GM12878 (cell line): ENCODE measurements at regions not wholly inside any gene's neighbourhood (a gene's known extent, or its start where the extent isn't known, plus 50 kb on each side); places are given as distances from the start of the nearest gene placed in this dataset.

Experiments
- ATAC-seq: fragments of 200-7000 bp; cut with Tn5 transposase; 3 replicates; pipeline ENCODE4 v1.9.1; 2020; ENCODE audit warnings: mild to moderate bottlenecking, moderate library complexity
- BruUV-seq: library from RNA; stranded (reverse); fragments of 400-500 nt; replicated peaks from 2 replicates; lab custom pipeline; 2021; lab: Mats Ljungman, UMichigan
- CTCF ChIA-PET: fragments of 300-600 bp; sonication (Branson Sonifier 250); formaldehyde crosslinking; extraction: SDS; loops from one replicate; lab custom pipeline; 2021; ENCODE audit warnings: inconsistent platforms; lab: Yijun Ruan, JAX
- POLR2A ChIA-PET: fragments of 350-600 bp; formaldehyde crosslinking; extraction: SDS; loops from one replicate; lab custom pipeline; 2021; ENCODE audit warnings: inconsistent platforms; lab: Charles Lee
- RAD21 ChIA-PET: fragments of 300-600 bp; sonication (Branson Sonifier 250); formaldehyde crosslinking; loops from one replicate; lab custom pipeline; 2023; ENCODE audit warnings: antibody characterized with exemption; ENCODE audit not compliant: unreplicated experiment; lab: Charles Lee
- SMC1A ChIA-PET: fragments of 300-600 bp; sonication (Branson Sonifier 250); formaldehyde crosslinking; loops from one replicate; lab custom pipeline; 2023; ENCODE audit not compliant: unreplicated experiment, uncharacterized antibody; lab: Charles Lee
- DNase-seq: peaks from one replicate; pipeline ENCODE4 v3.0.0-alpha.2; 2011; ENCODE audit warnings: low read depth, low spot score
- FAIRE-seq: peaks from 3 replicates; lab custom pipeline; 2011; peaks lifted over from hg19 to GRCh38; lab: Jason Lieb, UNC
- H2AFZ ChIP-seq: 2 replicates; pipeline ENCODE4 v1.6.0; 2011; ENCODE audit warnings: low read depth, low read length, control low read depth; ENCODE audit not compliant: control insufficient read depth
- H3K27ac ChIP-seq: 2 replicates; pipeline ENCODE4 v1.5.1; 2011; ENCODE audit warnings: control low read depth; ENCODE audit not compliant: control insufficient read depth, insufficient read depth
- H3K27me3 ChIP-seq, 2 experiments: replicated peaks in 1 of 2; 2 replicates each; pipeline versions ENCODE4 v1.6.0 to v1.6.1; 2011; ENCODE audit warnings: low read length in 1 of 2; ENCODE audit not compliant: control insufficient read depth in 2 of 2, insufficient read depth in 2 of 2
- H3K36me3 ChIP-seq, 2 experiments: 2 replicates each; pipeline ENCODE4 v1.5.1; 2011; ENCODE audit warnings: low read length in 1 of 2; ENCODE audit not compliant: control insufficient read depth in 2 of 2, insufficient read depth in 2 of 2
- H3K4me1 ChIP-seq: 2 replicates; pipeline ENCODE4 v1.6.1; 2011; ENCODE audit warnings: mild to moderate bottlenecking, low read length, moderate library complexity, mixed read lengths; ENCODE audit not compliant: control insufficient read depth, insufficient read depth
- H3K4me2 ChIP-seq: 2 replicates; pipeline ENCODE4 v1.6.0; 2011; ENCODE audit warnings: control low read depth; ENCODE audit not compliant: control insufficient read depth, insufficient read depth
- H3K4me3 ChIP-seq: fragments of 200-600 bp; sonication (generic); 2 replicates; pipeline ENCODE4 v1.5.1; 2016
- H3K79me2 ChIP-seq: 2 replicates; pipeline ENCODE4 v1.6.0; 2011; ENCODE audit warnings: low read length; ENCODE audit not compliant: control insufficient read depth, insufficient read depth
- H3K9ac ChIP-seq: 2 replicates; pipeline ENCODE4 v1.8.0; 2011; ENCODE audit warnings: low read length, control low read depth, mixed read lengths; ENCODE audit not compliant: control insufficient read depth, insufficient read depth
- H3K9me3 ChIP-seq: replicated peaks from 3 replicates; pipeline ENCODE4 v1.5.1; 2011; ENCODE audit warnings: mild to moderate bottlenecking, low read length; ENCODE audit not compliant: control insufficient read depth, insufficient read depth
- H4K20me1 ChIP-seq: 2 replicates; pipeline ENCODE4 v1.6.0; 2011; ENCODE audit not compliant: control insufficient read depth, insufficient read depth
- BRCA1 ChIP-seq: IDR thresholded peaks from 2 replicates; pipeline ENCODE4 v1.6.1; 2011; ENCODE audit warnings: low read depth, low read length, improper control_type of control experiment
- ESRRA ChIP-seq: IDR thresholded peaks from 2 replicates; pipeline ENCODE4 v1.6.1; 2012; ENCODE audit warnings: mild to moderate bottlenecking, low read length, improper control_type of control experiment
- GATAD2B ChIP-seq: fragments of 450-650 bp; conservative IDR thresholded peaks from 2 replicates; pipeline ENCODE4 v1.6.1; 2017; ENCODE audit warnings: low read depth, mild to moderate bottlenecking, moderate library complexity
- HDAC2 ChIP-seq: fragments of 200-600 bp; sonication (generic); IDR thresholded peaks from 2 replicates; pipeline ENCODE4 v1.6.1; 2017
- JUNB ChIP-seq: IDR thresholded peaks from 2 replicates; pipeline ENCODE4 v1.6.1; 2016; ENCODE audit warnings: antibody characterized with exemption, mild to moderate bottlenecking
- KLF5 ChIP-seq: fragments of 450-650 bp; IDR thresholded peaks from 2 replicates; pipeline ENCODE4 v1.6.1; 2014; ENCODE audit warnings: mild to moderate bottlenecking; ENCODE audit not compliant: partially characterized antibody
- MYC ChIP-seq: IDR thresholded peaks from 2 replicates; pipeline ENCODE4 v1.6.1; 2011; ENCODE audit warnings: mild to moderate bottlenecking, low read length, moderate library complexity, inconsistent platforms; ENCODE audit not compliant: insufficient read depth, insufficient replicate concordance, insufficient read length, severe bottlenecking
- NBN ChIP-seq: fragments of 450-650 bp; IDR thresholded peaks from 2 replicates; pipeline ENCODE4 v1.6.1; 2016
- NR2C2 ChIP-seq: IDR thresholded peaks from 2 replicates; pipeline ENCODE4 v1.6.1; 2011; ENCODE audit warnings: borderline replicate concordance, low read depth; ENCODE audit not compliant: control insufficient read depth, insufficient read length
- RAD51 ChIP-seq: fragments of 450-650 bp; IDR thresholded peaks from 2 replicates; pipeline ENCODE4 v1.6.1; 2016; ENCODE audit warnings: moderate library complexity, mild to moderate bottlenecking, inconsistent platforms
- RBBP5 ChIP-seq: fragments of 200-600 bp; sonication (generic); conservative IDR thresholded peaks from 2 replicates; pipeline ENCODE4 v1.6.1; 2016
- TCF12 ChIP-seq: IDR thresholded peaks from 2 replicates; pipeline ENCODE4 v1.6.1; 2011; ENCODE audit warnings: low read depth, mild to moderate bottlenecking, low read length
- TCF3 ChIP-seq: IDR thresholded peaks from 2 replicates; pipeline ENCODE4 v1.6.1; 2012; ENCODE audit warnings: low read depth, mild to moderate bottlenecking, low read length, borderline replicate concordance; ENCODE audit not compliant: insufficient read depth
- ZNF217 ChIP-seq: fragments of 450-650 bp; IDR thresholded peaks from 2 replicates; pipeline ENCODE4 v1.6.1; 2017; ENCODE audit warnings: antibody characterized with exemption, mild to moderate bottlenecking
- ZZZ3 ChIP-seq: IDR thresholded peaks from 2 replicates; pipeline ENCODE4 v1.6.1; 2011; ENCODE audit warnings: low read depth; ENCODE audit not compliant: control insufficient read depth, insufficient read length
- WGBS: methylation state at CpG from one replicate; pipeline ENCODE4 v1.1.6; 2016; ENCODE audit warnings: low lambda C conversion rate; ENCODE audit not compliant: insufficient replicate concordance, insufficient coverage; ENCODE audit errors: missing lambda C conversion rate; 5-methylcytosine and 5-hydroxymethylcytosine counted together
- in situ Hi-C: fragments of 300-500 bp; cut with MboI; formaldehyde crosslinking; loops from 9 replicates; pipeline ENCODE4 v1.14.3; 2018; ENCODE audit warnings: mixed read lengths
- intact Hi-C: fragments of 100-400 bp; cut with micrococcal nuclease; formaldehyde crosslinking; loops from one replicate; pipeline ENCODE4 v1.14.2; 2022; ENCODE audit not compliant: unreplicated experiment
- TF ChIP-seq, protein P1 (sequence below): IDR thresholded peaks from 2 replicates; pipeline ENCODE4 v1.6.1; 2011; ENCODE audit warnings: borderline replicate concordance, low read depth, mild to moderate bottlenecking, moderate library complexity, low read length; ENCODE audit not compliant: insufficient read depth, poor library complexity, severe bottlenecking
- TF ChIP-seq, protein P2 (sequence below): fragments of 450-650 bp; IDR thresholded peaks from 2 replicates; pipeline ENCODE4 v1.6.1; 2017; ENCODE audit warnings: mild to moderate bottlenecking, moderate library complexity
- TF ChIP-seq, protein P3 (sequence below): fragments of 450-650 bp; IDR thresholded peaks from 2 replicates; pipeline ENCODE4 v1.6.1; 2017; ENCODE audit warnings: mild to moderate bottlenecking, moderate library complexity

DNA sequence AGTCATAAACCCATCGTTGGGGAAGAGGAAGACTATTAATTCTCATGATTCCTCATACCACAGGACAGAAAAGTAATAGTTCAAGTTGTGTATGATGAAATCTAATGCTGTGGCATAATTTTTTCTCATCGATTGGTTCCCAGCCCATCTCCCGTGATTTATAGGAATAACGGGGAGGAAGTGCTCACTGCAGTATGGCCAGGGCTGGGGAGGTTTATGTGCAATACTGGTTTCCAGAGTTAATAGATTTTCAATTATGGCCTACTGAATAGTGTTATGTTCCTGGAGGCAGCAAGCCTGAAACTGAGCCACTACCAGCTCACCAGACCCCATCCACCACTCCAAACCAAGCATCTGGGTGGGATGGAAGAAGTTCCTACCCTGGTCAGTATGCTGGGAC is 147.1 kb upstream of the NCAM1 start:
- TF ChIP-seq, protein P1, sequence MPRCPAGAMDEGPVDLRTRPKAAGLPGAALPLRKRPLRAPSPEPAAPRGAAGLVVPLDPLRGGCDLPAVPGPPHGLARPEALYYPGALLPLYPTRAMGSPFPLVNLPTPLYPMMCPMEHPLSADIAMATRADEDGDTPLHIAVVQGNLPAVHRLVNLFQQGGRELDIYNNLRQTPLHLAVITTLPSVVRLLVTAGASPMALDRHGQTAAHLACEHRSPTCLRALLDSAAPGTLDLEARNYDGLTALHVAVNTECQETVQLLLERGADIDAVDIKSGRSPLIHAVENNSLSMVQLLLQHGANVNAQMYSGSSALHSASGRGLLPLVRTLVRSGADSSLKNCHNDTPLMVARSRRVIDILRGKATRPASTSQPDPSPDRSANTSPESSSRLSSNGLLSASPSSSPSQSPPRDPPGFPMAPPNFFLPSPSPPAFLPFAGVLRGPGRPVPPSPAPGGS, result no peak
- no peak for TF ChIP-seq MYC
- TF ChIP-seq ZZZ3, result no peak
- no peak for TF ChIP-seq ESRRA
- no peak for TF ChIP-seq KLF5
- TF ChIP-seq TCF3, result no peak
- TF ChIP-seq RAD51, result no peak
- no peak for TF ChIP-seq RBBP5
- no peak for TF ChIP-seq GATAD2B
- TF ChIP-seq, protein P2, sequence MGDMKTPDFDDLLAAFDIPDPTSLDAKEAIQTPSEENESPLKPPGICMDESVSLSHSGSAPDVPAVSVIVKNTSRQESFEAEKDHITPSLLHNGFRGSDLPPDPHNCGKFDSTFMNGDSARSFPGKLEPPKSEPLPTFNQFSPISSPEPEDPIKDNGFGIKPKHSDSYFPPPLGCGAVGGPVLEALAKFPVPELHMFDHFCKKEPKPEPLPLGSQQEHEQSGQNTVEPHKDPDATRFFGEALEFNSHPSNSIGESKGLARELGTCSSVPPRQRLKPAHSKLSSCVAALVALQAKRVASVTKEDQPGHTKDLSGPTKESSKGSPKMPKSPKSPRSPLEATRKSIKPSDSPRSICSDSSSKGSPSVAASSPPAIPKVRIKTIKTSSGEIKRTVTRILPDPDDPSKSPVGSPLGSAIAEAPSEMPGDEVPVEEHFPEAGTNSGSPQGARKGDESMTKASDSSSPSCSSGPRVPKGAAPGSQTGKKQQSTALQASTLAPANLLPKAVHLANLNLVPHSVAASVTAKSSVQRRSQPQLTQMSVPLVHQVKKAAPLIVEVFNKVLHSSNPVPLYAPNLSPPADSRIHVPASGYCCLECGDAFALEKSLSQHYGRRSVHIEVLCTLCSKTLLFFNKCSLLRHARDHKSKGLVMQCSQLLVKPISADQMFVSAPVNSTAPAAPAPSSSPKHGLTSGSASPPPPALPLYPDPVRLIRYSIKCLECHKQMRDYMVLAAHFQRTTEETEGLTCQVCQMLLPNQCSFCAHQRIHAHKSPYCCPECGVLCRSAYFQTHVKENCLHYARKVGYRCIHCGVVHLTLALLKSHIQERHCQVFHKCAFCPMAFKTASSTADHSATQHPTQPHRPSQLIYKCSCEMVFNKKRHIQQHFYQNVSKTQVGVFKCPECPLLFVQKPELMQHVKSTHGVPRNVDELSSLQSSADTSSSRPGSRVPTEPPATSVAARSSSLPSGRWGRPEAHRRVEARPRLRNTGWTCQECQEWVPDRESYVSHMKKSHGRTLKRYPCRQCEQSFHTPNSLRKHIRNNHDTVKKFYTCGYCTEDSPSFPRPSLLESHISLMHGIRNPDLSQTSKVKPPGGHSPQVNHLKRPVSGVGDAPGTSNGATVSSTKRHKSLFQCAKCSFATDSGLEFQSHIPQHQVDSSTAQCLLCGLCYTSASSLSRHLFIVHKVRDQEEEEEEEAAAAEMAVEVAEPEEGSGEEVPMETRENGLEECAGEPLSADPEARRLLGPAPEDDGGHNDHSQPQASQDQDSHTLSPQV, result no peak
- TF ChIP-seq TCF12, result no peak
- no peak for TF ChIP-seq ZNF217
- TF ChIP-seq, protein P3, sequence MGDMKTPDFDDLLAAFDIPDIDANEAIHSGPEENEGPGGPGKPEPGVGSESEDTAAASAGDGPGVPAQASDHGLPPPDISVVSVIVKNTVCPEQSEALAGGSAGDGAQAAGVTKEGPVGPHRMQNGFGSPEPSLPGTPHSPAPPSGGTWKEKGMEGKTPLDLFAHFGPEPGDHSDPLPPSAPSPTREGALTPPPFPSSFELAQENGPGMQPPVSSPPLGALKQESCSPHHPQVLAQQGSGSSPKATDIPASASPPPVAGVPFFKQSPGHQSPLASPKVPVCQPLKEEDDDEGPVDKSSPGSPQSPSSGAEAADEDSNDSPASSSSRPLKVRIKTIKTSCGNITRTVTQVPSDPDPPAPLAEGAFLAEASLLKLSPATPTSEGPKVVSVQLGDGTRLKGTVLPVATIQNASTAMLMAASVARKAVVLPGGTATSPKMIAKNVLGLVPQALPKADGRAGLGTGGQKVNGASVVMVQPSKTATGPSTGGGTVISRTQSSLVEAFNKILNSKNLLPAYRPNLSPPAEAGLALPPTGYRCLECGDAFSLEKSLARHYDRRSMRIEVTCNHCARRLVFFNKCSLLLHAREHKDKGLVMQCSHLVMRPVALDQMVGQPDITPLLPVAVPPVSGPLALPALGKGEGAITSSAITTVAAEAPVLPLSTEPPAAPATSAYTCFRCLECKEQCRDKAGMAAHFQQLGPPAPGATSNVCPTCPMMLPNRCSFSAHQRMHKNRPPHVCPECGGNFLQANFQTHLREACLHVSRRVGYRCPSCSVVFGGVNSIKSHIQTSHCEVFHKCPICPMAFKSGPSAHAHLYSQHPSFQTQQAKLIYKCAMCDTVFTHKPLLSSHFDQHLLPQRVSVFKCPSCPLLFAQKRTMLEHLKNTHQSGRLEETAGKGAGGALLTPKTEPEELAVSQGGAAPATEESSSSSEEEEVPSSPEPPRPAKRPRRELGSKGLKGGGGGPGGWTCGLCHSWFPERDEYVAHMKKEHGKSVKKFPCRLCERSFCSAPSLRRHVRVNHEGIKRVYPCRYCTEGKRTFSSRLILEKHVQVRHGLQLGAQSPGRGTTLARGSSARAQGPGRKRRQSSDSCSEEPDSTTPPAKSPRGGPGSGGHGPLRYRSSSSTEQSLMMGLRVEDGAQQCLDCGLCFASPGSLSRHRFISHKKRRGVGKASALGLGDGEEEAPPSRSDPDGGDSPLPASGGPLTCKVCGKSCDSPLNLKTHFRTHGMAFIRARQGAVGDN, result no peak
- no peak for TF ChIP-seq NR2C2
- no peak for TF ChIP-seq HDAC2
- no peak for TF ChIP-seq BRCA1
- no peak for TF ChIP-seq NBN
- TF ChIP-seq JUNB, result no peak
- Histone ChIP-seq H2AFZ (no peak overlapping the region), H3K4me1 (no peaks in the 10 kb centered on the region), H3K27ac (no peak overlapping the region), H3K36me3 (no peaks in the 10 kb centered on the region), H3K4me3 (no peak overlapping the region), H3K9ac (no peak overlapping the region), H3K79me2 (no peaks in the 10 kb centered on the region), H3K9me3 (no peaks in the 10 kb centered on the region), H3K4me2 (no peak overlapping the region), H4K20me1 (no peaks in the 10 kb centered on the region), H3K27me3 (no peaks in the 10 kb centered on the region; a peak in 1 of 4 replicates)
- no peak for DNase-seq
- FAIRE-seq, result no peak
- ChIA-PET POLR2A (no interaction called here), CTCF (interaction anchor here (1.0 kb wide), 1 partner anchor 718 kb away, joined by 4 read pairs; no protein-coding TSS in a partner anchor), SMC1A (no interaction called here), RAD21 (no interaction called here)
- intact Hi-C loops, result no loop called here
- ATAC-seq, result no peak
- 28% methylated on average over 4 of the region's 4 CpGs for WGBS
- BruUV-seq, result no TSS peak
- in situ Hi-C loops, result no loop called here
